SK-N-SH treated with all-trans-retinoic acid at 6 μM for 48 hours (cell line): ENCODE measurements at regions not wholly inside any gene's neighbourhood (a gene's known extent, or its start where the extent isn't known, plus 50 kb on each side); places are given as distances from the start of the nearest gene placed in this dataset.

ENCODE experiments used
- ARNTL ChIP-seq: fragments of 450-650 bp; formaldehyde crosslinking; IDR thresholded peaks from 2 replicates; pipeline ENCODE4 v1.5.0; 2020; ENCODE audit warnings: low read depth, mild to moderate bottlenecking, moderate library complexity, borderline replicate concordance
- BACH2 ChIP-seq: fragments of 250-450 bp; sonication (Bioruptor Pico); IDR thresholded peaks from 2 replicates; pipeline ENCODE4 v1.9.0; 2021; ENCODE audit warnings: mild to moderate bottlenecking, borderline replicate concordance
- CREB5 ChIP-seq: fragments of 250-450 bp; sonication (Bioruptor Pico); IDR thresholded peaks from 2 replicates; pipeline ENCODE4 v1.5.1; 2020; ENCODE audit warnings: low read depth, mild to moderate bottlenecking, moderate library complexity
- ESRRG ChIP-seq: fragments of 250-450 bp; sonication (Bioruptor Pico); IDR thresholded peaks from 2 replicates; pipeline ENCODE4 v1.6.1; 2021; ENCODE audit warnings: mild to moderate bottlenecking
- ISL1 ChIP-seq: fragments of 250-450 bp; sonication (Bioruptor Pico); IDR thresholded peaks from 2 replicates; pipeline ENCODE4 v2.1.2; 2022; ENCODE audit warnings: mild to moderate bottlenecking, moderate library complexity
- PATZ1 ChIP-seq: fragments of 250-450 bp; sonication (Bioruptor Pico); IDR thresholded peaks from 2 replicates; pipeline ENCODE4 v1.8.0; 2020; ENCODE audit warnings: mild to moderate bottlenecking, moderate library complexity, borderline replicate concordance
- POU6F1 ChIP-seq: fragments of 250-450 bp; sonication (Bioruptor Pico); IDR thresholded peaks from 2 replicates; pipeline ENCODE4 v1.8.0; 2021; ENCODE audit warnings: low read depth, mild to moderate bottlenecking, moderate library complexity, borderline replicate concordance
- PPARA ChIP-seq: fragments of 250-450 bp; sonication (Bioruptor Pico); IDR thresholded peaks from 2 replicates; pipeline ENCODE4 v1.5.0; 2020; ENCODE audit warnings: mild to moderate bottlenecking, borderline replicate concordance
- TCF4 ChIP-seq: fragments of 250-450 bp; sonication (Bioruptor Pico); IDR thresholded peaks from 2 replicates; pipeline ENCODE4 v1.8.0; 2021; ENCODE audit warnings: mild to moderate bottlenecking, moderate library complexity, borderline replicate concordance
- TOX ChIP-seq: fragments of 250-450 bp; sonication (Bioruptor Pico); IDR thresholded peaks from 2 replicates; pipeline ENCODE4 v1.8.0; 2021; ENCODE audit warnings: mild to moderate bottlenecking, moderate library complexity, borderline replicate concordance
- ZFP3 ChIP-seq: fragments of 250-450 bp; sonication (Bioruptor Pico); IDR thresholded peaks from 2 replicates; pipeline ENCODE4 v1.5.0; 2020; ENCODE audit warnings: mild to moderate bottlenecking, moderate library complexity
- ZFP30 ChIP-seq: fragments of 450-650 bp; formaldehyde crosslinking; IDR thresholded peaks from 2 replicates; pipeline ENCODE4 v1.5.0; 2022; ENCODE audit warnings: mild to moderate bottlenecking, moderate library complexity
- ZNF565 ChIP-seq: fragments of 450-650 bp; formaldehyde crosslinking; conservative IDR thresholded peaks from 2 replicates; pipeline ENCODE4 v1.5.0; 2020; ENCODE audit warnings: low read depth, mild to moderate bottlenecking, moderate library complexity
- ZNF8 ChIP-seq: fragments of 450-650 bp; formaldehyde crosslinking; IDR thresholded peaks from 2 replicates; pipeline ENCODE4 v1.5.0; 2020; ENCODE audit warnings: mild to moderate bottlenecking, moderate library complexity

GRCh38 chr10:24046060-24046459 is 162.9 kb upstream of the KIAA1217 start:
- TF ChIP-seq TOX (no peak), ZNF8 (no peak), BACH2 (no peak), TCF4 (CRISPR knock-in tag) (no peak), CREB5 (no peak), PATZ1 (CRISPR knock-in tag) (no peak), ISL1 (CRISPR knock-in tag) (no peak), ESRRG (CRISPR knock-in tag) (no peak), POU6F1 (CRISPR knock-in tag) (no peak), ZFP30 (CRISPR knock-in tag) (no peak), PPARA (CRISPR knock-in tag) (no peak), ZNF565 (CRISPR knock-in tag) (no peak), ZFP3 (no peak), ARNTL (CRISPR knock-in tag) (no peak)
